ENCODE measurements at regions not wholly inside any gene's neighbourhood (a gene's known extent, or its start where the extent isn't known, plus 50 kb on each side); places are given as distances from the start of the nearest gene placed in this dataset.

DNA sequence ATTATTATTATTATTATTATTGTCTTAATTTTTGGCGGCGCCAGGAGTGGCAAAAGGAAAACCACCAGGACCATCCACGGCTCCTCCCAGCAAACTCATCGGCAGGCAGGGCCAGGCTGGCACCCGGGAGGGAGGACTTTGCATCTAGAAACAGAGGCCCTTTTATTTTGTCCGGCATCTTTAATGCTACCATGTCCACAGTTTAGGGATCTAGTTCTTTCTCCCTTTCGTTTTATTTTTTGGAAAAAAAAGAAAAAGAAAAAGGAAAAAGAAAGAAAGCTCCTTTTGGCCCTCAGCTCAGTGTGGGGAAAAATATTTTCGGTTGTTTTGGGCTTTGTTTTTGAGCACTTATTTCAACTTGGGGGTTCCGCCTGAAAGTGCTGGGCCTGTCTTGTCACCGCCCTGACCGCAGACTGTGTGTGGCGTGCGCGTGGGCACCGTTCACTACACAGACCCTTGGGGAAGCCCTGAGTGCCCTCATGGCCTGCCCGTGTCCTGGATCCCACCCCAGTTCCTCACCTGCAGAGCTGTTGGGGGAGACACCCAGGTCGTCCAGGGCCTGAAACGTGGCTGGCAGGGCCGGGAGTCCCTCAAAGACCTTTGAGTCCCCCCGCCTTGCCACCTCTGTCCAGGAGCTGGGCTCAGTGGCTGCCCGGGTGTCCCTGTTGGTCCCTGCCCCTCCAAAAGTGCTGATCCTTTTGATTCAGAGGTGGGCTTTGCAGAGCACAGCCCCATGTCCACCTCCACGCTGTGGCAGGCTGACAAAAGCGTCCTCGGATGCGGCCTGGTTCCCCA, 69.1 kb upstream of the PPARA start:
- TF ChIP-seq, protein P1, sequence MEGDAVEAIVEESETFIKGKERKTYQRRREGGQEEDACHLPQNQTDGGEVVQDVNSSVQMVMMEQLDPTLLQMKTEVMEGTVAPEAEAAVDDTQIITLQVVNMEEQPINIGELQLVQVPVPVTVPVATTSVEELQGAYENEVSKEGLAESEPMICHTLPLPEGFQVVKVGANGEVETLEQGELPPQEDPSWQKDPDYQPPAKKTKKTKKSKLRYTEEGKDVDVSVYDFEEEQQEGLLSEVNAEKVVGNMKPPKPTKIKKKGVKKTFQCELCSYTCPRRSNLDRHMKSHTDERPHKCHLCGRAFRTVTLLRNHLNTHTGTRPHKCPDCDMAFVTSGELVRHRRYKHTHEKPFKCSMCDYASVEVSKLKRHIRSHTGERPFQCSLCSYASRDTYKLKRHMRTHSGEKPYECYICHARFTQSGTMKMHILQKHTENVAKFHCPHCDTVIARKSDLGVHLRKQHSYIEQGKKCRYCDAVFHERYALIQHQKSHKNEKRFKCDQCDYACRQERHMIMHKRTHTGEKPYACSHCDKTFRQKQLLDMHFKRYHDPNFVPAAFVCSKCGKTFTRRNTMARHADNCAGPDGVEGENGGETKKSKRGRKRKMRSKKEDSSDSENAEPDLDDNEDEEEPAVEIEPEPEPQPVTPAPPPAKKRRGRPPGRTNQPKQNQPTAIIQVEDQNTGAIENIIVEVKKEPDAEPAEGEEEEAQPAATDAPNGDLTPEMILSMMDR (IDR thresholded peaks at IDR 0.05): no peak
- TF ChIP-seq EZH2phosphoT487 (IDR thresholded peaks at IDR 0.05) (no peak), EZH2 (IDR thresholded peaks at IDR 0.05) (no peak)
